Liver (tissue), 8 donors: ENCODE measurements at regions not wholly inside any gene's neighbourhood (a gene's known extent, or its start where the extent isn't known, plus 50 kb on each side); places are given as distances from the start of the nearest gene placed in this dataset.

ENCODE experiments used
- DNase-seq: peaks from one replicate; pipeline ENCODE4 v3.0.0-alpha.2; 2017; ENCODE audit warnings: low spot score
- H3K27ac ChIP-seq, 2 donors: one replicate each; pipeline ENCODE4 v1.7.0; 2013; ENCODE audit warnings: inconsistent platforms in 2 of 2, low read length in 2 of 2, control low read depth in 1 of 2, low read depth in 1 of 2, mild to moderate bottlenecking in 1 of 2
- H3K27me3 ChIP-seq, 4 donors: one replicate each; pipeline versions ENCODE4 v1.6.1 to v1.7.0; 2013; ENCODE audit warnings: low read length in 3 of 4, inconsistent platforms in 1 of 4, mild to moderate bottlenecking in 1 of 4, moderate library complexity in 1 of 4; ENCODE audit not compliant: control insufficient read depth in 4 of 4, insufficient read depth in 4 of 4
- H3K36me3 ChIP-seq, 4 donors: one replicate each; pipeline versions ENCODE4 v1.6.1 to v1.7.0; 2013; ENCODE audit warnings: low read length in 3 of 4, mild to moderate bottlenecking in 3 of 4, low read depth in 1 of 4, moderate library complexity in 1 of 4; ENCODE audit not compliant: control insufficient read depth in 4 of 4, insufficient read depth in 3 of 4
- H3K4me1 ChIP-seq, 4 donors: one replicate each; pipeline versions ENCODE4 v1.6.1 to v1.7.0; 2013; ENCODE audit warnings: low read length in 3 of 4, mild to moderate bottlenecking in 3 of 4, moderate library complexity in 1 of 4; ENCODE audit not compliant: control insufficient read depth in 4 of 4, insufficient read depth in 4 of 4
- H3K4me3 ChIP-seq, 3 donors: one replicate each; pipeline versions ENCODE4 v1.6.1 to v1.7.0; 2013; ENCODE audit warnings: low read length in 3 of 3, control low read depth in 1 of 3, low read depth in 1 of 3, mild to moderate bottlenecking in 1 of 3
- H3K9ac ChIP-seq, 2 donors: one replicate each; pipeline ENCODE4 v1.7.0; 2013; ENCODE audit warnings: low read length in 2 of 2, mild to moderate bottlenecking in 2 of 2, moderate library complexity in 2 of 2, control low read depth in 1 of 2, low read depth in 1 of 2
- H3K9me3 ChIP-seq, 4 donors: one replicate each; pipeline versions ENCODE4 v1.6.1 to v1.7.0; 2013; ENCODE audit warnings: low read length in 3 of 4; ENCODE audit not compliant: control insufficient read depth in 4 of 4
- ATF3 ChIP-seq: IDR thresholded peaks from 2 replicates; pipeline ENCODE4 v1.6.1; 2016; ENCODE audit warnings: antibody characterized with exemption
- EGR1 ChIP-seq, 2 donors: IDR thresholded peaks; 2 replicates each; pipeline ENCODE4 v1.6.1; 2016 to 2018; ENCODE audit warnings: antibody characterized with exemption in 2 of 2, low read depth in 2 of 2
- FOXA1 ChIP-seq: IDR thresholded peaks from 2 replicates; pipeline ENCODE4 v1.6.1; 2016; ENCODE audit warnings: antibody characterized with exemption
- FOXA2 ChIP-seq: IDR thresholded peaks from 2 replicates; pipeline ENCODE4 v1.6.1; 2016; ENCODE audit warnings: antibody characterized with exemption
- GABPA ChIP-seq, 2 donors: IDR thresholded peaks in 1 of 2; conservative IDR thresholded peaks in 1 of 2; 2 replicates each; pipeline ENCODE4 v1.6.1; 2016; ENCODE audit warnings: antibody characterized with exemption in 2 of 2, mild to moderate bottlenecking in 1 of 2, moderate library complexity in 1 of 2
- HNF4A ChIP-seq, 2 donors: conservative IDR thresholded peaks; 2 replicates each; pipeline ENCODE4 v1.6.1; 2016; ENCODE audit warnings: antibody characterized with exemption in 2 of 2, mild to moderate bottlenecking in 2 of 2
- HNF4G ChIP-seq: IDR thresholded peaks from 2 replicates; pipeline ENCODE4 v1.6.1; 2016; ENCODE audit warnings: antibody characterized with exemption
- JUND ChIP-seq, 2 donors: IDR thresholded peaks; 2 replicates each; pipeline ENCODE4 v1.6.1; 2016; ENCODE audit warnings: antibody characterized with exemption in 2 of 2
- NR2F2 ChIP-seq: IDR thresholded peaks from 2 replicates; pipeline ENCODE4 v1.6.1; 2016; ENCODE audit warnings: antibody characterized with exemption
- RXRA ChIP-seq, 2 donors: IDR thresholded peaks; 2 replicates each; pipeline ENCODE4 v1.6.1; 2017 to 2018; ENCODE audit warnings: antibody characterized with exemption in 2 of 2, mild to moderate bottlenecking in 1 of 2
- SP1 ChIP-seq: IDR thresholded peaks from 2 replicates; pipeline ENCODE4 v1.6.1; 2018; ENCODE audit warnings: antibody characterized with exemption, mild to moderate bottlenecking
- TAF1 ChIP-seq: conservative IDR thresholded peaks from 2 replicates; pipeline ENCODE4 v1.6.1; 2016; ENCODE audit warnings: antibody characterized with exemption, mild to moderate bottlenecking
- YY1 ChIP-seq: IDR thresholded peaks from 2 replicates; pipeline ENCODE4 v1.6.1; 2016; ENCODE audit warnings: antibody characterized with exemption, mild to moderate bottlenecking
- WGBS: extraction: QIAGEN DNeasy Blood & Tissue Kit; methylation state at CpG from one replicate; pipeline ENCODE4 v1.1.7; 2013; 5-methylcytosine and 5-hydroxymethylcytosine counted together
- TF ChIP-seq, protein P1 (sequence below): fragments of 150-350 bp; IDR thresholded peaks from 2 replicates; pipeline ENCODE4 v1.5.1; 2017; ENCODE audit warnings: improper control_type of control experiment, low read depth, low read length; ENCODE audit not compliant: missing input control
- TF ChIP-seq, protein P2 (sequence below): IDR thresholded peaks from 2 replicates; pipeline ENCODE4 v1.6.1; 2016; ENCODE audit warnings: antibody characterized with exemption
- TF ChIP-seq, protein P3 (sequence below): IDR thresholded peaks from 2 replicates; pipeline ENCODE4 v1.6.1; 2016; ENCODE audit warnings: antibody characterized with exemption
- donor health status: healthy.
- donor health status: healthy.
- donor health status: healthy.
- donor health status: healthy.
- donor health status: healthy.

DNA sequence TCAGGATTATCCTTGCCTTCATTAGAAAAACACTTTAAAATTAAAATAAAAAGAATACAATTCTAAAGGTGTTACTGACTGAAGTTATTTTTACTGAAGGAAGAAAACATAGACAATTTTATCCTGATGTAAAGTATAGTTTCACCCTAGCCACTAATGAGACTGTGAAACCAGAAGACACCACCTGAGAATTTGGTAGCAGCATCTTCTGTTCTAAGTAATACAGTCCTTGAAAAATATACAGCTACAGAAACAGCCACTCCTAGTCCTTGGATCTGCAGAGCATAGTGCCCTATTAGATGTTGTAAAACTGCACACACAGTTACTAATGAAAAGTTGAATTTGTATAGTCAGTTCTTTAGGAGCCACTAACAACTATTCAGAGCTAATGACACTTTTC, 377.7 kb downstream of the PRR16 start:
- no peak for DNase-seq
- no peak overlapping the region for H3K9ac ChIP-seq
- TF ChIP-seq, protein P1, sequence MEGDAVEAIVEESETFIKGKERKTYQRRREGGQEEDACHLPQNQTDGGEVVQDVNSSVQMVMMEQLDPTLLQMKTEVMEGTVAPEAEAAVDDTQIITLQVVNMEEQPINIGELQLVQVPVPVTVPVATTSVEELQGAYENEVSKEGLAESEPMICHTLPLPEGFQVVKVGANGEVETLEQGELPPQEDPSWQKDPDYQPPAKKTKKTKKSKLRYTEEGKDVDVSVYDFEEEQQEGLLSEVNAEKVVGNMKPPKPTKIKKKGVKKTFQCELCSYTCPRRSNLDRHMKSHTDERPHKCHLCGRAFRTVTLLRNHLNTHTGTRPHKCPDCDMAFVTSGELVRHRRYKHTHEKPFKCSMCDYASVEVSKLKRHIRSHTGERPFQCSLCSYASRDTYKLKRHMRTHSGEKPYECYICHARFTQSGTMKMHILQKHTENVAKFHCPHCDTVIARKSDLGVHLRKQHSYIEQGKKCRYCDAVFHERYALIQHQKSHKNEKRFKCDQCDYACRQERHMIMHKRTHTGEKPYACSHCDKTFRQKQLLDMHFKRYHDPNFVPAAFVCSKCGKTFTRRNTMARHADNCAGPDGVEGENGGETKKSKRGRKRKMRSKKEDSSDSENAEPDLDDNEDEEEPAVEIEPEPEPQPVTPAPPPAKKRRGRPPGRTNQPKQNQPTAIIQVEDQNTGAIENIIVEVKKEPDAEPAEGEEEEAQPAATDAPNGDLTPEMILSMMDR: no peak
- no peak for TF ChIP-seq RXRA (IDR thresholded peaks at IDR 0.05)
- TF ChIP-seq FOXA1: no peak
- no peak for TF ChIP-seq NR2F2
- no peak for TF ChIP-seq JUND (IDR thresholded peaks at IDR 0.05)
- no peak for TF ChIP-seq HNF4G
- no peak for TF ChIP-seq FOXA2
- no peaks in the 10 kb centered on the region for H3K4me1 ChIP-seq
- no peak overlapping the region for H3K4me3 ChIP-seq
- no peaks in the 10 kb centered on the region for H3K36me3 ChIP-seq
- H3K27ac ChIP-seq: no peak overlapping the region
- no peaks in the 10 kb centered on the region for H3K9me3 ChIP-seq
- no peaks in the 10 kb centered on the region for H3K27me3 ChIP-seq

GRCh38 chr5:120843390-120843980, 379.4 kb downstream of the PRR16 start:
- no peaks in the 10 kb centered on the region for H3K36me3 ChIP-seq
- H3K4me3 ChIP-seq: no peak overlapping the region
- no peaks in the 10 kb centered on the region for H3K4me1 ChIP-seq
- TF ChIP-seq HNF4A (conservative IDR thresholded peaks at IDR 0.05): no peak
- no peak for TF ChIP-seq SP1
- TF ChIP-seq, protein P2, sequence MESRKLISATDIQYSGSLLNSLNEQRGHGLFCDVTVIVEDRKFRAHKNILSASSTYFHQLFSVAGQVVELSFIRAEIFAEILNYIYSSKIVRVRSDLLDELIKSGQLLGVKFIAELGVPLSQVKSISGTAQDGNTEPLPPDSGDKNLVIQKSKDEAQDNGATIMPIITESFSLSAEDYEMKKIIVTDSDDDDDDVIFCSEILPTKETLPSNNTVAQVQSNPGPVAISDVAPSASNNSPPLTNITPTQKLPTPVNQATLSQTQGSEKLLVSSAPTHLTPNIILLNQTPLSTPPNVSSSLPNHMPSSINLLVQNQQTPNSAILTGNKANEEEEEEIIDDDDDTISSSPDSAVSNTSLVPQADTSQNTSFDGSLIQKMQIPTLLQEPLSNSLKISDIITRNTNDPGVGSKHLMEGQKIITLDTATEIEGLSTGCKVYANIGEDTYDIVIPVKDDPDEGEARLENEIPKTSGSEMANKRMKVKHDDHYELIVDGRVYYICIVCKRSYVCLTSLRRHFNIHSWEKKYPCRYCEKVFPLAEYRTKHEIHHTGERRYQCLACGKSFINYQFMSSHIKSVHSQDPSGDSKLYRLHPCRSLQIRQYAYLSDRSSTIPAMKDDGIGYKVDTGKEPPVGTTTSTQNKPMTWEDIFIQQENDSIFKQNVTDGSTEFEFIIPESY: no peak
- TF ChIP-seq GABPA (IDR thresholded peaks at IDR 0.05 in 1 of 2, conservative IDR thresholded peaks at IDR 0.05 in 1 of 2): no peak
- H3K27me3 ChIP-seq: no peaks in the 10 kb centered on the region
- 67% methylated on average over 3 of the region's 3 CpGs for WGBS
- no peaks in the 10 kb centered on the region for H3K9me3 ChIP-seq
- H3K9ac ChIP-seq: no peak overlapping the region
- no peak for DNase-seq
- no peak overlapping the region for H3K27ac ChIP-seq

DNA sequence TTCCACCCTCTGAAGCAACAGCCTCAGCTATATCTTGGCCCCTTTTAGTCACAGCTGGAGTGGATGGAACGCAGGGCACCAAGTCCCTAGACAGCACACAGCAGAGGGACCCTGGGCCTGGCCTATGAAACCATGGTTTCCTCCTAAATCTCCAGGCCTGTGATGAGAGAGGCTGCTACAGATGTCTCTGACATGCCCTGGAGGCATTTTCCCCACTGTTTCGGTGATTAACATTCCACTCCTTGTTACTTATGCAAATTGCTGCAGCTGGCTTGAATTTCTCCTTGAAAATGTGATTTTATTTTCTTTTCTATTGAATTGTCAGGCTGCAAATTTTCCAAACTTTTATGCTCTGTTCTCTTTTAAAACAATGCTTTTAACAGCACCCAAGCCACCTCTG, 384.8 kb downstream of the PRR16 start:
- Histone ChIP-seq H3K4me3 (no peak overlapping the region), H3K36me3 (no peaks in the 10 kb centered on the region), H3K4me1 (no peaks in the 10 kb centered on the region), H3K27ac (no peak overlapping the region), H3K9me3 (no peaks in the 10 kb centered on the region), H3K9ac (no peak overlapping the region), H3K27me3 (no peaks in the 10 kb centered on the region)
- 82% methylated on average over 2 of the region's 2 CpGs for WGBS
- no peak for DNase-seq
- no peak for TF ChIP-seq EGR1 (IDR thresholded peaks at IDR 0.05; ENCODE audit: low read depth in 2 of 2)
- no peak for TF ChIP-seq TAF1
- TF ChIP-seq RXRA (IDR thresholded peaks at IDR 0.05): no peak
- TF ChIP-seq NR2F2: no peak
- TF ChIP-seq HNF4G: no peak
- TF ChIP-seq FOXA1: no peak
- no peak for TF ChIP-seq SP1
- TF ChIP-seq ATF3: no peak
- TF ChIP-seq, protein P2: no peak
- TF ChIP-seq, protein P3, sequence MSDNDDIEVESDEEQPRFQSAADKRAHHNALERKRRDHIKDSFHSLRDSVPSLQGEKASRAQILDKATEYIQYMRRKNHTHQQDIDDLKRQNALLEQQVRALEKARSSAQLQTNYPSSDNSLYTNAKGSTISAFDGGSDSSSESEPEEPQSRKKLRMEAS: no peak
- TF ChIP-seq FOXA2: no peak
- TF ChIP-seq, protein P1: no peak
- TF ChIP-seq JUND (IDR thresholded peaks at IDR 0.05): no peak
- TF ChIP-seq YY1: no peak
- TF ChIP-seq GABPA (IDR thresholded peaks at IDR 0.05 in 1 of 2, conservative IDR thresholded peaks at IDR 0.05 in 1 of 2): no peak
